Body of pancreas (tissue), 4 donors: ENCODE measurements at regions not wholly inside any gene's neighbourhood (a gene's known extent, or its start where the extent isn't known, plus 50 kb on each side); places are given as distances from the start of the nearest gene placed in this dataset.
"Not testable (repeated sequence)": the region's sequence is repeated elsewhere in the genome, so short reads cannot be mapped to it uniquely, and the experiment has no call there.

Experiments used
- ATAC-seq: fragments of 150-250 bp; one replicate; pipeline ENCODE4 v1.9.1; 2016
- DNase-seq, 4 donors: peaks; one replicate each; pipeline ENCODE4 v3.0.0-alpha.2; 2019
- H3K27ac ChIP-seq, 4 donors: fragments of 200-600 bp; sonication (generic); 1 replicate in 3 of 4; 2 replicates in 1 of 4; pipeline versions ENCODE4 v1.5.1 to v1.6.1; 2016 to 2019; ENCODE audit warnings: mild to moderate bottlenecking in 1 of 4, mixed read lengths in 1 of 4, moderate library complexity in 1 of 4
- H3K27me3 ChIP-seq, 2 donors: fragments of 200-600 bp; sonication (generic); one replicate each; pipeline ENCODE4 v1.6.0; 2016; ENCODE audit warnings: mild to moderate bottlenecking in 1 of 2
- H3K36me3 ChIP-seq, 2 donors: fragments of 200-600 bp; sonication (generic); replicated peaks in 1 of 2; 2 replicates each; pipeline ENCODE4 v1.5.1; 2016; ENCODE audit warnings: low read depth in 2 of 2; ENCODE audit not compliant: insufficient read depth in 1 of 2
- H3K4me1 ChIP-seq: fragments of 200-600 bp; sonication (generic); one replicate; pipeline ENCODE4 v1.6.0; 2016
- H3K4me3 ChIP-seq, 2 donors: fragments of 200-600 bp; sonication (generic); 1 replicate in 1 of 2; 2 replicates in 1 of 2; pipeline ENCODE4 v1.5.1; 2016 to 2019
- H3K9me3 ChIP-seq, 3 donors: fragments of 200-600 bp; sonication (generic); 1 replicate in 2 of 3; 2 replicates in 1 of 3; pipeline ENCODE4 v1.5.1; 2016
- POLR2A ChIP-seq, 3 donors: fragments of 450-650 bp; IDR thresholded peaks; one replicate each; pipeline ENCODE4 v1.6.1; 2016; ENCODE audit warnings: antibody characterized with exemption in 3 of 3, mild to moderate bottlenecking in 2 of 3
- WGBS, 2 donors: methylation state at CpG; one replicate each; pipeline ENCODE4 v1.1.5; 2017; 5-methylcytosine and 5-hydroxymethylcytosine counted together
- intact Hi-C: fragments of 100-400 bp; cut with DNase I; formaldehyde crosslinking; loops from one replicate; pipeline ENCODE4 v1.15.1; 2023
- TF ChIP-seq, protein P1 (sequence below), 7 experiments: fragments of 450-650 bp in 4 of 7; fragments of 200-600 bp in 3 of 7; sonication (generic) in 3 of 7; IDR thresholded peaks; one replicate each; pipeline ENCODE4 v1.5.1; 2016 to 2019; ENCODE audit warnings: antibody characterized with exemption in 7 of 7

GRCh38 chrX:129262912-129263311 is 260.4 kb downstream of the SMARCA1 start:
- DNase-seq = no peak
- H3K36me3 ChIP-seq = no peaks in the 10 kb centered on the region
- intact Hi-C loops = no loop called here
- no peak overlapping the region for H3K27ac ChIP-seq
- no peaks in the 10 kb centered on the region for H3K4me1 ChIP-seq
- TF ChIP-seq, protein P1, sequence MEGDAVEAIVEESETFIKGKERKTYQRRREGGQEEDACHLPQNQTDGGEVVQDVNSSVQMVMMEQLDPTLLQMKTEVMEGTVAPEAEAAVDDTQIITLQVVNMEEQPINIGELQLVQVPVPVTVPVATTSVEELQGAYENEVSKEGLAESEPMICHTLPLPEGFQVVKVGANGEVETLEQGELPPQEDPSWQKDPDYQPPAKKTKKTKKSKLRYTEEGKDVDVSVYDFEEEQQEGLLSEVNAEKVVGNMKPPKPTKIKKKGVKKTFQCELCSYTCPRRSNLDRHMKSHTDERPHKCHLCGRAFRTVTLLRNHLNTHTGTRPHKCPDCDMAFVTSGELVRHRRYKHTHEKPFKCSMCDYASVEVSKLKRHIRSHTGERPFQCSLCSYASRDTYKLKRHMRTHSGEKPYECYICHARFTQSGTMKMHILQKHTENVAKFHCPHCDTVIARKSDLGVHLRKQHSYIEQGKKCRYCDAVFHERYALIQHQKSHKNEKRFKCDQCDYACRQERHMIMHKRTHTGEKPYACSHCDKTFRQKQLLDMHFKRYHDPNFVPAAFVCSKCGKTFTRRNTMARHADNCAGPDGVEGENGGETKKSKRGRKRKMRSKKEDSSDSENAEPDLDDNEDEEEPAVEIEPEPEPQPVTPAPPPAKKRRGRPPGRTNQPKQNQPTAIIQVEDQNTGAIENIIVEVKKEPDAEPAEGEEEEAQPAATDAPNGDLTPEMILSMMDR (IDR thresholded peaks at IDR 0.05) = no peak
- TF ChIP-seq POLR2A (IDR thresholded peaks at IDR 0.05) = no peak
- no peaks in the 10 kb centered on the region for H3K27me3 ChIP-seq
- no peaks in the 10 kb centered on the region for H3K9me3 ChIP-seq
- WGBS, 2 donors = 61 to 67% methylated on average over 4 of the region's 4 CpGs
- no peak for ATAC-seq
- no peak overlapping the region for H3K4me3 ChIP-seq

DNA sequence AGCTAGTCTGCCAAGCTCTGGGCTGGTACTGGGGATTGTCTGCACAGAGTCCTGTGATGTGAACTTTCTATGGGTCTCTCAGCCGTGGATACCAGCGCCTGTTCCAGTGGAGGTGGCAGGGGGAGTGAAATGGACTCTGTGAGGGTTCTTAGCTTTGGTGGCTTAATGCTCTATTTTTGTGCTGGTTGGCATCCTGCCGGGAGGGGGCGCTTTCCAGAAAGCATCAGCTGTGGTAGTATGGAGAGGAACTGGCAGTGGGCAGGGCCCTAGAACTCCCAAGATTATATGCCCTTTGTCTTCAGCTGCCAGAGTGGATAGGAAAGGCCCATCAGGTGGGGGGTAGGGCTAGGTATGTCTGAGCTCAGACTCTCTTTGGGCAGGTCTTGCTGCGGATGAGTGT is 267.8 kb downstream of the SMARCA1 start:
- ATAC-seq, H3K4me3 ChIP-seq, H3K4me1 ChIP-seq, intact Hi-C loops, DNase-seq, H3K9me3 ChIP-seq, H3K27ac ChIP-seq, H3K36me3 ChIP-seq, H3K27me3 ChIP-seq: not testable (repeated sequence)
- WGBS, 2 donors = 73 to 91% methylated on average over 4 of the region's 5 CpGs

GRCh38 chrX:129249563-129249962 is 273.7 kb downstream of the SMARCA1 start:
- TF ChIP-seq POLR2A (IDR thresholded peaks at IDR 0.05) = no peak
- TF ChIP-seq, protein P1 (IDR thresholded peaks at IDR 0.05) = no peak
- WGBS, 2 donors = 47 to 57% methylated on average over 3 of the region's 3 CpGs
- H3K27ac ChIP-seq = no peak overlapping the region

GRCh38 chrX:129247642-129248041 is 275.6 kb downstream of the SMARCA1 start:
- Histone ChIP-seq H3K27me3 (no peaks in the 10 kb centered on the region), H3K36me3 (no peaks in the 10 kb centered on the region), H3K9me3 (no peaks in the 10 kb centered on the region), H3K4me1 (no peaks in the 10 kb centered on the region), H3K4me3 (no peak overlapping the region), H3K27ac (no peak overlapping the region)
- intact Hi-C loops = no loop called here
- WGBS, 2 donors = 46 to 77% methylated on average over 3 of the region's 3 CpGs
- no peak for TF ChIP-seq POLR2A (IDR thresholded peaks at IDR 0.05)
- TF ChIP-seq, protein P1 (IDR thresholded peaks at IDR 0.05) = no peak
- DNase-seq (no peak), ATAC-seq (no peak)

More at GRCh38 chrX:129249563-129249962, 273.7 kb downstream of the SMARCA1 start:
- Histone ChIP-seq H3K27me3 (no peaks in the 10 kb centered on the region), H3K36me3 (no peaks in the 10 kb centered on the region), H3K9me3 (no peaks in the 10 kb centered on the region), H3K4me1 (no peaks in the 10 kb centered on the region), H3K4me3 (no peak overlapping the region)
- intact Hi-C loops = no loop called here
- DNase-seq (no peak), ATAC-seq (no peak)

GRCh38 chrX:129239371-129239770 is 283.9 kb downstream of the SMARCA1 start:
- Histone ChIP-seq H3K4me3 (no peak overlapping the region), H3K36me3 (no peaks in the 10 kb centered on the region), H3K4me1 (no peaks in the 10 kb centered on the region), H3K27me3 (no peaks in the 10 kb centered on the region), H3K27ac (no peak overlapping the region), H3K9me3 (no peaks in the 10 kb centered on the region)
- 65 to 86% methylated on average over 2 of the region's 2 CpGs for WGBS, 2 donors
- DNase-seq (no peak), ATAC-seq (no peak)
- intact Hi-C loops = no loop called here
- TF ChIP-seq, protein P1 (IDR thresholded peaks at IDR 0.05) = no peak
- no peak for TF ChIP-seq POLR2A (IDR thresholded peaks at IDR 0.05)
